IMR-90 (cell line): ENCODE measurements at regions not wholly inside any gene's neighbourhood (a gene's known extent, or its start where the extent isn't known, plus 50 kb on each side); places are given as distances from the start of the nearest gene placed in this dataset.

Experiments
- ATAC-seq: fragments of 200-7000 bp; cut with Tn5 transposase; 2 replicates; pipeline ENCODE4 v1.9.1; 2020; ENCODE audit warnings: low read depth, mild to moderate bottlenecking, moderate library complexity
- BruUV-seq: library from RNA; stranded (reverse); fragments of 400-500 nt; replicated peaks from 2 replicates; lab custom pipeline; 2021; lab: Mats Ljungman, UMichigan
- CTCF ChIA-PET: fragments of 300-600 bp; formaldehyde crosslinking; extraction: SDS; loops from one replicate; lab custom pipeline; 2021; ENCODE audit warnings: antibody characterized with exemption; lab: Yijun Ruan, JAX
- POLR2A ChIA-PET: fragments of 300-600 bp; sonication (Branson Sonifier 250); formaldehyde crosslinking; loops from one replicate; lab custom pipeline; 2022; ENCODE audit warnings: antibody characterized with exemption; ENCODE audit not compliant: unreplicated experiment; lab: Charles Lee
- DNase-seq: peaks from one replicate; pipeline ENCODE4 v3.0.0; 2013
- H2AFZ ChIP-seq: replicated peaks from 2 replicates; pipeline ENCODE3; 2013; ENCODE audit warnings: low read length, mild to moderate bottlenecking; ENCODE audit not compliant: poor library complexity
- H2AK5ac ChIP-seq: 2 replicates; pipeline ENCODE4 v1.6.1; 2013; ENCODE audit warnings: low read depth, low read length, inconsistent platforms
- H2AK9ac ChIP-seq: replicated peaks from 2 replicates; pipeline ENCODE3; 2013; ENCODE audit warnings: mild to moderate bottlenecking, low read depth, low read length, moderate library complexity; ENCODE audit not compliant: poor library complexity
- H2BK120ac ChIP-seq: 2 replicates; pipeline ENCODE4 v1.6.1; 2013; ENCODE audit warnings: low read depth, low read length, inconsistent platforms
- H2BK15ac ChIP-seq: 3 replicates; pipeline ENCODE4 v1.6.1; 2013; ENCODE audit warnings: low read depth, low read length, inconsistent platforms
- H2BK20ac ChIP-seq: 2 replicates; pipeline ENCODE4 v1.6.1; 2013; ENCODE audit warnings: low read depth, mild to moderate bottlenecking, inconsistent platforms, low read length, moderate library complexity
- H2BK5ac ChIP-seq: 2 replicates; pipeline ENCODE4 v1.6.1; 2013; ENCODE audit warnings: mild to moderate bottlenecking, low read depth, low read length, inconsistent platforms; ENCODE audit not compliant: poor library complexity, severe bottlenecking
- H3K14ac ChIP-seq: replicated peaks from 2 replicates; pipeline ENCODE4 v1.6.1; 2013; ENCODE audit warnings: low read depth, low read length, inconsistent platforms
- H3K18ac ChIP-seq: 2 replicates; pipeline ENCODE4 v1.6.1; 2013; ENCODE audit warnings: low read depth, low read length, control low read depth
- H3K23ac ChIP-seq: 2 replicates; pipeline ENCODE4 v1.6.1; 2013; ENCODE audit warnings: low read depth, low read length, inconsistent platforms
- H3K27ac ChIP-seq: 2 replicates; pipeline ENCODE4 v1.5.1; 2013; ENCODE audit warnings: mild to moderate bottlenecking, control low read depth, low read length; ENCODE audit not compliant: insufficient read depth
- H3K27me3 ChIP-seq: 2 replicates; pipeline ENCODE4 v1.6.1; 2013; ENCODE audit warnings: low read length; ENCODE audit not compliant: control insufficient read depth, insufficient read depth
- H3K36me3 ChIP-seq: 2 replicates; pipeline ENCODE4 v1.6.1; 2013; ENCODE audit warnings: low read length, mixed read lengths; ENCODE audit not compliant: control insufficient read depth, insufficient read depth
- H3K4ac ChIP-seq: 2 replicates; pipeline ENCODE4 v1.6.1; 2013; ENCODE audit warnings: low read depth, low read length, inconsistent platforms
- H3K4me1 ChIP-seq: 2 replicates; pipeline ENCODE4 v1.6.1; 2013; ENCODE audit warnings: low read length, mixed read lengths; ENCODE audit not compliant: control insufficient read depth, insufficient read depth
- H3K4me2 ChIP-seq: 2 replicates; pipeline ENCODE4 v1.6.1; 2013; ENCODE audit warnings: low read depth, mild to moderate bottlenecking, control low read depth, low read length, moderate library complexity
- H3K4me3 ChIP-seq: 2 replicates; pipeline ENCODE4 v1.5.1; 2013; ENCODE audit warnings: low read depth, mild to moderate bottlenecking, control low read depth, low read length, moderate library complexity; ENCODE audit not compliant: insufficient read depth
- H3K56ac ChIP-seq: 2 replicates; pipeline ENCODE4 v1.6.1; 2013; ENCODE audit warnings: low read length, inconsistent platforms; ENCODE audit not compliant: insufficient read depth; ENCODE audit errors: extremely low read depth
- H3K79me1 ChIP-seq, 2 experiments: 2 replicates each; pipeline ENCODE4 v1.6.1; 2013; ENCODE audit warnings: low read length in 2 of 2, inconsistent platforms in 1 of 2, low read depth in 1 of 2
- H3K9ac ChIP-seq: 2 replicates; pipeline ENCODE4 v1.6.1; 2013; ENCODE audit warnings: low read depth, low read length, control low read depth
- H3K9me1 ChIP-seq: 2 replicates; pipeline ENCODE4 v1.6.1; 2013; ENCODE audit warnings: low read length, inconsistent platforms; ENCODE audit not compliant: insufficient read depth
- H3K9me3 ChIP-seq: 2 replicates; pipeline ENCODE4 v1.6.1; 2013; ENCODE audit warnings: low read length; ENCODE audit not compliant: control insufficient read depth, insufficient read depth
- H4K20me1 ChIP-seq: 2 replicates; pipeline ENCODE4 v1.6.1; 2013; ENCODE audit warnings: low read length, inconsistent platforms; ENCODE audit not compliant: insufficient read depth
- H4K5ac ChIP-seq: 2 replicates; pipeline ENCODE4 v1.6.1; 2013; ENCODE audit warnings: mild to moderate bottlenecking, low read depth, low read length, control low read depth
- H4K8ac ChIP-seq, 2 experiments: 2 replicates each; pipeline ENCODE4 v1.6.1; 2013; ENCODE audit warnings: low read depth in 2 of 2, low read length in 2 of 2, control low read depth in 1 of 2, inconsistent platforms in 1 of 2
- H4K91ac ChIP-seq: 2 replicates; pipeline ENCODE4 v1.6.1; 2013; ENCODE audit warnings: low read depth, low read length, inconsistent platforms; ENCODE audit not compliant: insufficient read depth
- BHLHE40 ChIP-seq: fragments of 150-350 bp; IDR thresholded peaks from 2 replicates; pipeline ENCODE4 v1.6.1; 2016; ENCODE audit warnings: mild to moderate bottlenecking, low read depth, low read length
- CEBPB ChIP-seq: IDR thresholded peaks from 2 replicates; pipeline ENCODE4 v1.6.1; 2012; ENCODE audit warnings: low read depth, low read length, improper control_type of control experiment
- CHD1 ChIP-seq: IDR thresholded peaks from 2 replicates; pipeline ENCODE4 v1.6.1; 2012; ENCODE audit warnings: low read depth, low read length, improper control_type of control experiment
- FOS ChIP-seq: fragments of 150-350 bp; IDR thresholded peaks from 2 replicates; pipeline ENCODE4 v1.6.1; 2016; ENCODE audit warnings: low read depth, low read length
- MAFK ChIP-seq: IDR thresholded peaks from 2 replicates; pipeline ENCODE4 v1.6.1; 2012; ENCODE audit warnings: low read depth, low read length, improper control_type of control experiment
- MAZ ChIP-seq: IDR thresholded peaks from 2 replicates; pipeline ENCODE4 v1.6.1; 2012; ENCODE audit warnings: low read depth, mild to moderate bottlenecking, low read length, improper control_type of control experiment, moderate library complexity, borderline replicate concordance
- MXI1 ChIP-seq: IDR thresholded peaks from 2 replicates; pipeline ENCODE4 v1.6.1; 2012; ENCODE audit warnings: low read depth, mild to moderate bottlenecking, low read length, moderate library complexity, borderline replicate concordance
- NFE2L2 ChIP-seq: fragments of 150-350 bp; IDR thresholded peaks from 2 replicates; pipeline ENCODE4 v1.6.1; 2016; ENCODE audit warnings: low read depth, mild to moderate bottlenecking, low read length
- POLR2A ChIP-seq: IDR thresholded peaks from 2 replicates; pipeline ENCODE4 v1.6.1; 2012; ENCODE audit warnings: mild to moderate bottlenecking, low read depth, low read length
- RAD21 ChIP-seq: IDR thresholded peaks from 2 replicates; pipeline ENCODE4 v1.6.1; 2012; ENCODE audit warnings: low read length, improper control_type of control experiment
- RCOR1 ChIP-seq: IDR thresholded peaks from 2 replicates; pipeline ENCODE4 v1.6.1; 2012; ENCODE audit warnings: mild to moderate bottlenecking, low read length, improper control_type of control experiment; ENCODE audit not compliant: insufficient replicate concordance
- RFX5 ChIP-seq: IDR thresholded peaks from 2 replicates; pipeline ENCODE4 v1.8.0; 2012; ENCODE audit warnings: low read depth, mild to moderate bottlenecking, low read length, moderate library complexity
- SMC3 ChIP-seq: fragments of 150-350 bp; IDR thresholded peaks from 2 replicates; pipeline ENCODE4 v1.6.1; 2016; ENCODE audit warnings: low read depth, mild to moderate bottlenecking, antibody characterized with exemption, low read length, moderate library complexity
- WGBS, 2 experiments: methylation state at CpG; one replicate each; pipeline versions ENCODE4 v1.1.5 to v1.1.7; 2013; ENCODE audit warnings: missing lambda C conversion rate in 2 of 2; ENCODE audit not compliant: insufficient read length in 1 of 2; ENCODE audit errors: extremely low coverage in 2 of 2; 5-methylcytosine and 5-hydroxymethylcytosine counted together
- dilution Hi-C: fragments of 300-500 bp; cut with HindIII; formaldehyde crosslinking; loops from one replicate; pipeline ENCODE4 v1.14.3; 2018; ENCODE audit warnings: low sequenced_read_pairs; ENCODE audit not compliant: unreplicated experiment
- in situ Hi-C: fragments of 300-500 bp; cut with MboI; formaldehyde crosslinking; loops from 3 replicates; pipeline ENCODE4 v1.14.3; 2019; ENCODE audit warnings: low sequenced_read_pairs, inconsistent platforms, mixed read lengths
- intact Hi-C: fragments of 100-400 bp; cut with micrococcal nuclease; formaldehyde crosslinking; loops from 2 replicates; pipeline ENCODE4 v1.10.0; 2022
- TF ChIP-seq, protein P1 (sequence below): fragments of 150-350 bp; IDR thresholded peaks from 2 replicates; pipeline ENCODE4 v1.6.1; 2017; ENCODE audit warnings: mild to moderate bottlenecking, antibody characterized with exemption, low read length, low read depth
- TF ChIP-seq, protein P2 (sequence below): conservative IDR thresholded peaks from 2 replicates; pipeline ENCODE4 v1.5.1; 2012; ENCODE audit warnings: mild to moderate bottlenecking, low read depth, low read length, improper control_type of control experiment
- TF ChIP-seq, protein P3 (sequence below): fragments of 150-350 bp; IDR thresholded peaks from 2 replicates; pipeline ENCODE4 v1.6.1; 2016; ENCODE audit warnings: low read depth, mild to moderate bottlenecking, low read length, moderate library complexity, borderline replicate concordance

DNA sequence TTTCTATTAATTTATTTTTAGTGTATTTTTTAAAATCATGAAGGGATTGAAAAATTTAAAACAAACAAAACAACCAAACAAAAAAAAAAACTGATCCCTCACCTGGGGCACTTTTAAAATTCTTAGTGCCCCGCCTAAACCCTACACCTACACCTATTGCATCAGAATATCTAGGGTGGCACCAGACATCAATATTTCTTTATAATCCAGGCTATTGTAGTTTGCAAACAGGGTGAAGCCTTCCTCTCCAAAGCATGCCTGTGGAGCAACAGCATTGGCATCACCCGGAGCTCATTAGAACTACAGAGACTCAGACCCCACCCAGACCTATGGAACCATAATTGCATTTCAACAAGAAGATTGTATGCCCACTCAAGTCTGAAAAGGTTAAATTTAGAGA is 54.9 kb upstream of the ACP3 start:
- no peak overlapping the region for H3K23ac ChIP-seq
- H3K4me2 ChIP-seq: no peak overlapping the region
- no peak overlapping the region for H3K4ac ChIP-seq
- no peak overlapping the region for H2BK20ac ChIP-seq
- POLR2A ChIA-PET: no interaction called here
- no peak overlapping the region for H2AK5ac ChIP-seq
- H4K8ac ChIP-seq: no peak overlapping the region
- peaks cover 4% of the 10 kb centered on the region; the same call in 1 of the 2 replicates for H3K9me1 ChIP-seq
- H2BK5ac ChIP-seq: no peak overlapping the region
- H3K9me3 ChIP-seq: no peaks in the 10 kb centered on the region
- no peak overlapping the region for H3K4me3 ChIP-seq
- H3K27ac ChIP-seq: no peak overlapping the region
- ATAC-seq (no peak), DNase-seq (no peak)
- H4K5ac ChIP-seq: no peak overlapping the region
- no peak overlapping the region for H2BK15ac ChIP-seq
- dilution Hi-C loops: no loop called here
- 100% methylated on average over 1 of the region's 2 CpGs; no CpG with 5 or more reads in 1 of the 2 experiments for WGBS, 2 experiments
- CTCF ChIA-PET: no interaction called here
- no peak overlapping the region for H2AFZ ChIP-seq
- no peak overlapping the region for H4K91ac ChIP-seq
- no peak overlapping the region for H2BK120ac ChIP-seq
- no peaks in the 10 kb centered on the region for H3K4me1 ChIP-seq
- intact Hi-C loops: no loop called here
- H3K18ac ChIP-seq: no peak overlapping the region
- no peak overlapping the region for H2AK9ac ChIP-seq
- H3K36me3 ChIP-seq: no peaks in the 10 kb centered on the region
- in situ Hi-C loops: loop anchor here (25.0 kb wide), 1 partner anchor 375 kb away; no protein-coding TSS in a partner anchor
- H3K56ac ChIP-seq: no peak overlapping the region
- no peak overlapping the region for H3K14ac ChIP-seq
- no peaks in the 10 kb centered on the region for H4K20me1 ChIP-seq
- H3K9ac ChIP-seq: no peak overlapping the region
- TF ChIP-seq, protein P1, sequence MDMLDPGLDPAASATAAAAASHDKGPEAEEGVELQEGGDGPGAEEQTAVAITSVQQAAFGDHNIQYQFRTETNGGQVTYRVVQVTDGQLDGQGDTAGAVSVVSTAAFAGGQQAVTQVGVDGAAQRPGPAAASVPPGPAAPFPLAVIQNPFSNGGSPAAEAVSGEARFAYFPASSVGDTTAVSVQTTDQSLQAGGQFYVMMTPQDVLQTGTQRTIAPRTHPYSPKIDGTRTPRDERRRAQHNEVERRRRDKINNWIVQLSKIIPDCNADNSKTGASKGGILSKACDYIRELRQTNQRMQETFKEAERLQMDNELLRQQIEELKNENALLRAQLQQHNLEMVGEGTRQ: no peak
- TF ChIP-seq SMC3 (no peak), RCOR1 (no peak), RFX5 (no peak), BHLHE40 (no peak), POLR2A (no peak), MAZ (no peak), MXI1 (no peak), CEBPB (no peak), MAFK (no peak), NFE2L2 (no peak), CHD1 (no peak), RAD21 (no peak), FOS (no peak)
- TF ChIP-seq, protein P2, sequence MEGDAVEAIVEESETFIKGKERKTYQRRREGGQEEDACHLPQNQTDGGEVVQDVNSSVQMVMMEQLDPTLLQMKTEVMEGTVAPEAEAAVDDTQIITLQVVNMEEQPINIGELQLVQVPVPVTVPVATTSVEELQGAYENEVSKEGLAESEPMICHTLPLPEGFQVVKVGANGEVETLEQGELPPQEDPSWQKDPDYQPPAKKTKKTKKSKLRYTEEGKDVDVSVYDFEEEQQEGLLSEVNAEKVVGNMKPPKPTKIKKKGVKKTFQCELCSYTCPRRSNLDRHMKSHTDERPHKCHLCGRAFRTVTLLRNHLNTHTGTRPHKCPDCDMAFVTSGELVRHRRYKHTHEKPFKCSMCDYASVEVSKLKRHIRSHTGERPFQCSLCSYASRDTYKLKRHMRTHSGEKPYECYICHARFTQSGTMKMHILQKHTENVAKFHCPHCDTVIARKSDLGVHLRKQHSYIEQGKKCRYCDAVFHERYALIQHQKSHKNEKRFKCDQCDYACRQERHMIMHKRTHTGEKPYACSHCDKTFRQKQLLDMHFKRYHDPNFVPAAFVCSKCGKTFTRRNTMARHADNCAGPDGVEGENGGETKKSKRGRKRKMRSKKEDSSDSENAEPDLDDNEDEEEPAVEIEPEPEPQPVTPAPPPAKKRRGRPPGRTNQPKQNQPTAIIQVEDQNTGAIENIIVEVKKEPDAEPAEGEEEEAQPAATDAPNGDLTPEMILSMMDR: no peak
- TF ChIP-seq, protein P3, sequence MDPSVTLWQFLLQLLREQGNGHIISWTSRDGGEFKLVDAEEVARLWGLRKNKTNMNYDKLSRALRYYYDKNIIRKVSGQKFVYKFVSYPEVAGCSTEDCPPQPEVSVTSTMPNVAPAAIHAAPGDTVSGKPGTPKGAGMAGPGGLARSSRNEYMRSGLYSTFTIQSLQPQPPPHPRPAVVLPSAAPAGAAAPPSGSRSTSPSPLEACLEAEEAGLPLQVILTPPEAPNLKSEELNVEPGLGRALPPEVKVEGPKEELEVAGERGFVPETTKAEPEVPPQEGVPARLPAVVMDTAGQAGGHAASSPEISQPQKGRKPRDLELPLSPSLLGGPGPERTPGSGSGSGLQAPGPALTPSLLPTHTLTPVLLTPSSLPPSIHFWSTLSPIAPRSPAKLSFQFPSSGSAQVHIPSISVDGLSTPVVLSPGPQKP: no peak
- no peaks in the 10 kb centered on the region for H3K79me1 ChIP-seq
- H3K27me3 ChIP-seq: peaks cover 2% of the 10 kb centered on the region; the same call in 1 of the 2 replicates
- no TSS peak for BruUV-seq
